Cardiac muscle cell (in vitro differentiated cells and primary cell): ENCODE measurements at regions not wholly inside any gene's neighbourhood (a gene's known extent, or its start where the extent isn't known, plus 50 kb on each side); places are given as distances from the start of the nearest gene placed in this dataset.
A peak's percentile ranks its signal among the peaks of the same experiment; 100 is the strongest.

Experiments used
- DNase-seq, 2 donors: peaks; one replicate each; pipeline versions ENCODE4 v3.0.0 to v3.0.0-alpha.2; 2010 to 2017; ENCODE audit warnings: low read depth in 1 of 2, low spot score in 1 of 2
- H3K27ac ChIP-seq: fragments of 200-600 bp; sonication (generic); 2 replicates; pipeline ENCODE4 v1.5.1; 2016
- H3K27me3 ChIP-seq: fragments of 200-600 bp; sonication (generic); 2 replicates; pipeline ENCODE4 v1.6.0; 2016; ENCODE audit warnings: control low read depth
- H3K36me3 ChIP-seq: fragments of 200-600 bp; sonication (generic); 2 replicates; pipeline ENCODE4 v1.5.1; 2016; ENCODE audit warnings: control low read depth
- H3K4me1 ChIP-seq: fragments of 200-600 bp; sonication (generic); 2 replicates; pipeline ENCODE4 v1.8.1; 2017; ENCODE audit warnings: low read depth, mild to moderate bottlenecking, mixed run types
- H3K4me3 ChIP-seq: fragments of 200-600 bp; sonication (generic); 2 replicates; pipeline ENCODE4 v1.5.1; 2016; ENCODE audit warnings: mild to moderate bottlenecking
- H3K9me3 ChIP-seq: fragments of 200-600 bp; sonication (generic); 2 replicates; pipeline ENCODE4 v1.5.1; 2017; ENCODE audit warnings: low read depth, mild to moderate bottlenecking, control low read depth
- CTCF ChIP-seq: IDR thresholded peaks from 2 replicates; pipeline ENCODE4 v1.5.1; 2012; ENCODE audit warnings: low read depth, mild to moderate bottlenecking, low read length

DNA sequence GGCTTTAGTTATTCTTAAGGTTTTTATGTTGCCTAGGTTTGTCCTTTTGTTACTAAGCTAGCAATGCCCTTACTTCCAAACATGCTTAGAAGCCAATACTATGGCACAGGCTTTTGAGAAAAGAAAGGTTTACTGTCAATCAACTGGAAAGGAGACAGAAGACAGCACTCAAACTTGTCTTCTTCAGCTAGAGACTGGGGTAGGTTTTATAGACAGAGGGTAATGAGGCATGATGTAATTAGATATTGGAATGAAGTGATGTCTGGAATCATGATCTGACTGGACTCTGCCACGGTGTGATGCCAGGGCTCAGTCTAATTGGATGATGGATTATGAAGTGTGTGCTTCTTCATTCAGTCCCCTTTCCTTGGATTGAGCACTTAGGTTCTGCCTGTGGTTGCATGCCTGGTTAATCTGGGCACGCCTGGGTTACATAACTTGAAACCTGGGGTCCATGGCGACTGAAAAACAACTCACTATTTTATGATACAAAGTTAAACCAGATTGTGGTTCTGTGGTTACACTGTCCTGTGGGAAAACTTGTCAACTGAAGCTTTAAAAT is 625.8 kb downstream of the BRINP3 start:
- H3K36me3 ChIP-seq, result no peaks in the 10 kb centered on the region
- DNase-seq, result no peak
- H3K27me3 ChIP-seq, result no peaks in the 10 kb centered on the region
- H3K27ac ChIP-seq, result no peak overlapping the region
- no peaks in the 10 kb centered on the region for H3K4me1 ChIP-seq
- H3K4me3 ChIP-seq, result no peak overlapping the region
- no peaks in the 10 kb centered on the region for H3K9me3 ChIP-seq
- no peak for TF ChIP-seq CTCF

GRCh38 chr1:189859385-189859977 is 618.2 kb downstream of the BRINP3 start:
- DNase-seq, result peak in 1 of 2 donors; percentile 26
- TF ChIP-seq CTCF, result peak; percentile 61

GRCh38 chr1:189866606-189867005 is 611.1 kb downstream of the BRINP3 start:
- no peaks in the 10 kb centered on the region for H3K4me1 ChIP-seq
- no peaks in the 10 kb centered on the region for H3K27me3 ChIP-seq
- H3K4me3 ChIP-seq, result no peak overlapping the region
- TF ChIP-seq CTCF, result no peak
- no peak for DNase-seq
- no peaks in the 10 kb centered on the region for H3K36me3 ChIP-seq
- H3K27ac ChIP-seq, result no peak overlapping the region
- no peaks in the 10 kb centered on the region for H3K9me3 ChIP-seq

More at GRCh38 chr1:189859385-189859977, 618.2 kb downstream of the BRINP3 start:
- no peaks in the 10 kb centered on the region for H3K4me1 ChIP-seq
- no peak overlapping the region for H3K27ac ChIP-seq
- H3K4me3 ChIP-seq, result no peak overlapping the region
- H3K27me3 ChIP-seq, result no peaks in the 10 kb centered on the region
- H3K36me3 ChIP-seq, result no peaks in the 10 kb centered on the region
- H3K9me3 ChIP-seq, result no peaks in the 10 kb centered on the region

DNA sequence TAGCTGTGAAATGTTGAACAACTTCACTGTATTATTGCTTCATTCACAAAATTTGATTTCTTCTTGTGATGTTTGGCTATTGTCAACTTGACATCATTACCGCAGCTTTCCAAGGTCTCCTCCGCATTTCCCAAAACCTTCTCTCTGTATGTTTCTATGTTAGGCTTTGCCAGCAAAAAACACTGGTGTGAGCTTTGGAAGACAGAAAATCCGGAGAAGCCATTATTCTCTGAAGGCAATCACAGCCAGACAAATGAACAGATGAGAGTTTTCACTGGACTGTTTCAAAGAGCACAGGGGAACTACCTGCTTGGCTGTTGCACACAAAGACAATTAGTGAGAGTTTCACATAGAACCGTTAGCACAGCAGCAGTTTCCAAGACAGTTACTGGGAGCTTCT is 609.6 kb downstream of the BRINP3 start:
- Histone ChIP-seq H3K36me3 (no peaks in the 10 kb centered on the region), H3K4me3 (no peak overlapping the region), H3K27ac (no peak overlapping the region), H3K4me1 (no peaks in the 10 kb centered on the region), H3K9me3 (no peaks in the 10 kb centered on the region), H3K27me3 (no peaks in the 10 kb centered on the region)
- no peak for TF ChIP-seq CTCF
- DNase-seq, result peak in 1 of 2 donors; percentile 12

- H3K27me3 ChIP-seq, result no peaks in the 10 kb centered on the region
- no peak for TF ChIP-seq CTCF
- H3K27ac ChIP-seq, result no peak overlapping the region
- DNase-seq, result no peak
- H3K4me3 ChIP-seq, result no peak overlapping the region
- H3K4me1 ChIP-seq, result peaks cover 10% of the 10 kb centered on the region
- H3K36me3 ChIP-seq, result no peaks in the 10 kb centered on the region
- no peaks in the 10 kb centered on the region for H3K9me3 ChIP-seq
Observed at GRCh38 chr1:189874715-189875435, 602.8 kb downstream of the BRINP3 start.
